ENCODE measurements at regions not wholly inside any gene's neighbourhood (a gene's known extent, or its start where the extent isn't known, plus 50 kb on each side); places are given as distances from the start of the nearest gene placed in this dataset.

GRCh38 chr22:27133681-27134314 lies 476.4 kb downstream of the MIAT start:
- H3K36me3 Mint-ChIP-seq (ENCODE audit: insufficient read depth): no peaks in the 10 kb centered on the region
- peaks cover 36% of the 10 kb centered on the region for H3K27me3 Mint-ChIP-seq
- no peak overlapping the region for H3K4me3 Mint-ChIP-seq (ENCODE audit: low read depth)
- TF ChIP-seq CTCF (IDR thresholded peaks at IDR 0.05; ENCODE audit: unreplicated experiment): no peak
- peak overlapping the region; percentile 14 for H3K27ac Mint-ChIP-seq
- no peak for DNase-seq (ENCODE audit: low spot score, unreplicated experiment)
- H3K4me1 Mint-ChIP-seq (ENCODE audit: low read depth): no peaks in the 10 kb centered on the region
- no peaks in the 10 kb centered on the region for H3K9me3 Mint-ChIP-seq (ENCODE audit: low read depth)

DNA sequence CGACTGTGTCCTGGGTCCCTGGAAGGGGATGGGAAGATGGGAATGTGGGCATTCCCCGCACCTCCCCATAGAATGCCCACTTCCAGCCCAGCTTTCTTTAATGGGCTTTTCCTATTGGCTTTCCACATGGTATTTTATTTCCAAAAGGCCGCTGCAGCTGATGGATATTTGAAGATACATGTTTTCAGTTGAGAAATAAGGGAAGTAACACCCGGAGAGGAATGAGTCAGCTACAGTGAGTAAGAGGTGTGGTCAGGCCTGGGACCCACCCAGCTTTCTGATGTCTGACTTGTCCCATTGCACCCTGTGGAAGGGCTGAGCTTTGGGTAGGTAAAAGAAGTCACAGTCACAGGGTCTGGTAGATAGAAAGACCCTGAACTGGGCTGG lies 476.9 kb downstream of the MIAT start:
- H3K4me1 Mint-ChIP-seq (ENCODE audit: low read depth): no peaks in the 10 kb centered on the region
- no peak overlapping the region for H3K4me3 Mint-ChIP-seq (ENCODE audit: low read depth)
- no peaks in the 10 kb centered on the region for H3K9me3 Mint-ChIP-seq (ENCODE audit: low read depth)
- H3K27ac Mint-ChIP-seq: no peak overlapping the region
- no peak for TF ChIP-seq CTCF (IDR thresholded peaks at IDR 0.05; ENCODE audit: unreplicated experiment)
- DNase-seq (ENCODE audit: low spot score, unreplicated experiment): no peak
- H3K27me3 Mint-ChIP-seq: peaks cover 36% of the 10 kb centered on the region
- no peaks in the 10 kb centered on the region for H3K36me3 Mint-ChIP-seq (ENCODE audit: insufficient read depth)

DNA sequence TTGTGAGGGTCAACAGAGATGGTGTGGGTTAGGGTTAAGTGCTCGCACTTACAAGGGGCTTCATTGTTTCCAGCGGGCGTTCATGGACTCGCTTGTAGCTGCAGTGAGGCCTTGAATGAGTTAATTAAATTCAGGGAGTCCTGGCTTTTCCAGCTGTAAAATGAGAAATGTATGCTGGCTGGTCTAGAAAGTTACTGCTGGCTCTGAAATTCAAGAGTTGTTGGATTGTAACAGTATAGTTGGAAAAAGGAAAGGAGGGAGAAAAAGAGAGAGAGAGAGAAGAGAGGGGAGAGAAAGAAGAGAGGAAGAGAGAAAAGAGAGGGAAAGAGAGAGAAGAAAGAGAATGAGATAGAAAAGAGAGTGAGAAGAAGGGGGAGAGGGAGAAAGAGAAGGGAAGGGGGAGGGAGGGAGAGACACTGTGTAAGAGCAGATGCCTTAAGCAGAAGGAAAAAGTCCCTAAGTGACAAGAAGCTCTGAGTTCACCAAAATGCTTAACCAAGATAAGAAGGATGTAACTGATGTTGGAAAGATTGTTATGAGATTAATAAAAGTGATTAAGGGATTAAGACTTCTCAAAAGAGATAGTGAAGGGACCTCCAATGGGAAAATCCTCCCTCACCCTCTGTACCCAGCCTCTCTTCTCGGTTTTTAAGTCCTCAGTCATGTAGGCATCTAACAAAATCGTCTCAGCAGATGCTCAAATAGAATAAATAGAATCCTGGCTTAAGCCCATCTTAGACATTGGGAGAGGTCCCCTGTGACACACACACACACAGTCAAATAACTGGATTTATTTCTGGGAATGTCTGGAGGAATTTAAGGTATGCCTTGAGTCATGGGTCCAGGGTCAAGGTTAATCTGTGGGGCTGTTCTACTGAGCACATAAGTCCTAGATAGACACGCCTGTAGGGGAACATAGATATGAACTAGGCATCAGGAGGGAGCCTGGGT lies 477.9 kb downstream of the MIAT start:
- H3K27me3 Mint-ChIP-seq: peaks cover 42% of the 10 kb centered on the region
- H3K4me3 Mint-ChIP-seq (ENCODE audit: low read depth): no peak overlapping the region

DNA sequence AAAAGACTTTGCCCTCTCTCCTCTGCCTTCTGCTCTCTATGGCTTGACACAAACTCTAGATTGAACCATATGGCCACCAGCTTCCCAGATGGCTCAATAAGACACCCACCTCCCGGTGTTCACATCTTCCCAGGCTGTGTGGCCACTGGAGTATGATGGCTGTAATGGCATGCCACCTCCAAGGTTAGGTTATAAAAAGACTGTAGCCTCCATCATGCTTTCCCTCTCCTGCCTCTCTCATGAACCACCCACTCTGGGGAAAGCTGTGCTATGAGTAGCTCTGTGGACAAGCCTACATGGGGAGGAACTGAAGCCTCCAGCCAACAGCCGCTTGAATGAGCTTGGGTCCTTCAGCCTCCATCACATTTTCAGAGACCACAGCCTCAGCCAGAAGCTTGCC lies 479.2 kb downstream of the MIAT start:
- no peak overlapping the region for H3K4me3 Mint-ChIP-seq (ENCODE audit: low read depth)
- H3K27me3 Mint-ChIP-seq: peaks cover 44% of the 10 kb centered on the region
- DNase-seq (ENCODE audit: low spot score, unreplicated experiment): no peak
- H3K4me1 Mint-ChIP-seq (ENCODE audit: low read depth): no peaks in the 10 kb centered on the region
- no peaks in the 10 kb centered on the region for H3K36me3 Mint-ChIP-seq (ENCODE audit: insufficient read depth)
- no peaks in the 10 kb centered on the region for H3K9me3 Mint-ChIP-seq (ENCODE audit: low read depth)
- no peak overlapping the region for H3K27ac Mint-ChIP-seq
- TF ChIP-seq CTCF (IDR thresholded peaks at IDR 0.05; ENCODE audit: unreplicated experiment): no peak

More for the DNA sequence above, 477.9 kb downstream of the MIAT start:
- Mint-ChIP-seq H3K27ac (no peak overlapping the region), H3K4me1 (ENCODE audit: low read depth) (no peaks in the 10 kb centered on the region), H3K36me3 (ENCODE audit: insufficient read depth) (no peaks in the 10 kb centered on the region), H3K9me3 (ENCODE audit: low read depth) (no peaks in the 10 kb centered on the region)
- DNase-seq (ENCODE audit: low spot score, unreplicated experiment): no peak
- no peak for TF ChIP-seq CTCF (IDR thresholded peaks at IDR 0.05; ENCODE audit: unreplicated experiment)

GRCh38 chr22:27137871-27138337 lies 480.5 kb downstream of the MIAT start:
- no peak for DNase-seq (ENCODE audit: low spot score, unreplicated experiment)

More at GRCh38 chr22:27137871-27138337, 480.5 kb downstream of the MIAT start:
- TF ChIP-seq CTCF (IDR thresholded peaks at IDR 0.05; ENCODE audit: unreplicated experiment): no peak
- no peaks in the 10 kb centered on the region for H3K36me3 Mint-ChIP-seq (ENCODE audit: insufficient read depth)
- no peaks in the 10 kb centered on the region for H3K4me1 Mint-ChIP-seq (ENCODE audit: low read depth)
- no peaks in the 10 kb centered on the region for H3K9me3 Mint-ChIP-seq (ENCODE audit: low read depth)
- H3K4me3 Mint-ChIP-seq (ENCODE audit: low read depth): no peak overlapping the region
- H3K27ac Mint-ChIP-seq: no peak overlapping the region
- H3K27me3 Mint-ChIP-seq: peaks cover 38% of the 10 kb centered on the region

Data from progenitor cell of endocrine pancreas (in vitro differentiated cells).